SK-N-SH (cell line): ENCODE measurements at regions not wholly inside any gene's neighbourhood (a gene's known extent, or its start where the extent isn't known, plus 50 kb on each side); places are given as distances from the start of the nearest gene placed in this dataset.

Experiments used
- CTCF ChIA-PET: fragments of 300-600, 350-600 bp; formaldehyde crosslinking; extraction: SDS; loops from one replicate; lab custom pipeline; 2021; lab: Yijun Ruan, JAX
- POLR2A ChIA-PET: fragments of 350-600 bp; sonication (Branson Sonifier 250); formaldehyde crosslinking; extraction: SDS; loops from one replicate; lab custom pipeline; 2020; ENCODE audit warnings: antibody characterized with exemption, inconsistent platforms; lab: Yijun Ruan, JAX
- DNase-seq: peaks from one replicate; pipeline ENCODE4 v3.0.0; 2012
- H2AFZ ChIP-seq: fragments of 200-600 bp; sonication (generic); 2 replicates; pipeline ENCODE4 v1.8.1; 2016; ENCODE audit warnings: antibody characterized with exemption, mild to moderate bottlenecking, low read depth
- H3F3A ChIP-seq: fragments of 200-600 bp; sonication (generic); replicated peaks from 2 replicates; pipeline ENCODE3; 2016; ENCODE audit warnings: antibody characterized with exemption, mild to moderate bottlenecking; ENCODE audit not compliant: insufficient read depth
- H3K27ac ChIP-seq, 2 experiments: fragments of 200-500 bp in 1 of 2; fragments of 200-600 bp in 1 of 2; sonication (Bioruptor generic) in 1 of 2; sonication (generic), shearing (Covaris generic) in 1 of 2; 2 replicates each; pipeline versions ENCODE4 v1.5.1 to v1.6.1; 2014 to 2016; ENCODE audit warnings: low read depth in 2 of 2, inconsistent platforms in 1 of 2, low read length in 1 of 2, mild to moderate bottlenecking in 1 of 2, mixed read lengths in 1 of 2
- H3K27me3 ChIP-seq: fragments of 200-600 bp; sonication (generic), shearing (Covaris generic); 2 replicates; pipeline ENCODE4 v1.6.1; 2016; ENCODE audit warnings: mixed run types; ENCODE audit not compliant: insufficient read depth
- H3K36me3 ChIP-seq, 2 experiments: fragments of 200-500 bp in 1 of 2; fragments of 200-600 bp in 1 of 2; sonication (Bioruptor generic) in 1 of 2; sonication (generic) in 1 of 2; replicated peaks in 1 of 2; 2 replicates each; pipeline versions ENCODE3 to v1.5.1; 2014 to 2016; ENCODE audit warnings: low read length in 1 of 2, mild to moderate bottlenecking in 1 of 2; ENCODE audit not compliant: insufficient read depth in 2 of 2, control insufficient read depth in 1 of 2
- H3K4me1 ChIP-seq, 2 experiments: fragments of 200-500 bp in 1 of 2; fragments of 200-600 bp in 1 of 2; sonication (Bioruptor generic) in 1 of 2; sonication (generic), shearing (Covaris generic) in 1 of 2; 2 replicates each; pipeline versions ENCODE4 v1.5.1 to v1.6.1; 2014 to 2016; ENCODE audit warnings: low read depth in 1 of 2, low read length in 1 of 2, mixed run types in 1 of 2; ENCODE audit not compliant: insufficient read depth in 2 of 2, control insufficient read depth in 1 of 2
- H3K4me2 ChIP-seq: fragments of 200-600 bp; sonication (generic), shearing (Covaris generic); 2 replicates; pipeline ENCODE4 v1.6.1; 2017; ENCODE audit warnings: mixed run types
- H3K4me3 ChIP-seq, 2 experiments: fragments of 200-500 bp in 1 of 2; fragments of 200-600 bp in 1 of 2; sonication (Bioruptor generic) in 1 of 2; sonication (generic), shearing (Covaris generic) in 1 of 2; 2 replicates each; pipeline versions ENCODE4 v1.5.1 to v1.8.1; 2014 to 2016; ENCODE audit warnings: low read depth in 2 of 2, inconsistent platforms in 1 of 2, low read length in 1 of 2, mild to moderate bottlenecking in 1 of 2, mixed read lengths in 1 of 2, moderate library complexity in 1 of 2
- H3K79me2 ChIP-seq: fragments of 200-600 bp; sonication (generic); 2 replicates; pipeline ENCODE4 v1.8.1; 2017; ENCODE audit warnings: mild to moderate bottlenecking; ENCODE audit not compliant: insufficient read depth
- H3K9ac ChIP-seq: fragments of 200-600 bp; sonication (generic); 2 replicates; pipeline ENCODE4 v1.6.1; 2017; ENCODE audit warnings: mixed run types
- H3K9me2 ChIP-seq: fragments of 200-600 bp; sonication (generic); 2 replicates; pipeline ENCODE4 v1.6.1; 2017; ENCODE audit warnings: mixed run types
- H3K9me3 ChIP-seq: fragments of 200-600 bp; sonication (generic); 2 replicates; pipeline ENCODE4 v1.6.1; 2017; ENCODE audit warnings: mixed run types, mild to moderate bottlenecking, moderate library complexity
- H4K20me1 ChIP-seq: fragments of 200-600 bp; sonication (generic); 2 replicates; pipeline ENCODE4 v1.6.1; 2017; ENCODE audit warnings: mild to moderate bottlenecking, mixed run types; ENCODE audit not compliant: insufficient read depth
- CHD2 ChIP-seq: fragments of 150-350 bp; IDR thresholded peaks from 2 replicates; pipeline ENCODE4 v1.6.1; 2018; ENCODE audit warnings: low read length; ENCODE audit not compliant: partially characterized antibody
- EP300 ChIP-seq, 2 experiments: IDR thresholded peaks; 2 replicates each; pipeline versions ENCODE4 v1.4.0 to v1.6.1; 2012; ENCODE audit warnings: borderline replicate concordance in 1 of 2, low read depth in 1 of 2, low read length in 1 of 2
- EZH2phosphoT487 ChIP-seq: fragments of 200-600 bp; sonication (generic); IDR thresholded peaks from 2 replicates; pipeline ENCODE4 v1.6.1; 2017; ENCODE audit warnings: low read depth, mixed run types, mild to moderate bottlenecking, antibody characterized with exemption, moderate library complexity, borderline replicate concordance
- JUND ChIP-seq: IDR thresholded peaks from 2 replicates; pipeline ENCODE4 v1.4.0; 2012
- MEF2A ChIP-seq: IDR thresholded peaks from 2 replicates; pipeline ENCODE4 v1.4.0; 2012; ENCODE audit warnings: low read depth, borderline replicate concordance
- MXI1 ChIP-seq: IDR thresholded peaks from 2 replicates; pipeline ENCODE4 v1.6.1; 2012; ENCODE audit warnings: mild to moderate bottlenecking, low read depth, low read length, improper control_type of control experiment
- SMC3 ChIP-seq: IDR thresholded peaks from 2 replicates; pipeline ENCODE4 v1.6.1; 2012; ENCODE audit warnings: low read depth, low read length, improper control_type of control experiment
- TAF1 ChIP-seq: IDR thresholded peaks from 2 replicates; pipeline ENCODE4 v1.6.1; 2012; ENCODE audit warnings: low read depth, mild to moderate bottlenecking, low read length, moderate library complexity, borderline replicate concordance
- TCF12 ChIP-seq: IDR thresholded peaks from 2 replicates; pipeline ENCODE4 v1.4.0; 2012
- WGBS: methylation state at CpG from one replicate; pipeline ENCODE4 v1.1.6; 2017; ENCODE audit warnings: low lambda C conversion rate; 5-methylcytosine and 5-hydroxymethylcytosine counted together
- TF ChIP-seq, protein P1 (sequence below): IDR thresholded peaks from 2 replicates; pipeline ENCODE4 v1.6.1; 2012; ENCODE audit warnings: mild to moderate bottlenecking, low read depth, low read length, moderate library complexity
- TF ChIP-seq, protein P2 (sequence below): IDR thresholded peaks from 2 replicates; pipeline ENCODE4; 2012

DNA sequence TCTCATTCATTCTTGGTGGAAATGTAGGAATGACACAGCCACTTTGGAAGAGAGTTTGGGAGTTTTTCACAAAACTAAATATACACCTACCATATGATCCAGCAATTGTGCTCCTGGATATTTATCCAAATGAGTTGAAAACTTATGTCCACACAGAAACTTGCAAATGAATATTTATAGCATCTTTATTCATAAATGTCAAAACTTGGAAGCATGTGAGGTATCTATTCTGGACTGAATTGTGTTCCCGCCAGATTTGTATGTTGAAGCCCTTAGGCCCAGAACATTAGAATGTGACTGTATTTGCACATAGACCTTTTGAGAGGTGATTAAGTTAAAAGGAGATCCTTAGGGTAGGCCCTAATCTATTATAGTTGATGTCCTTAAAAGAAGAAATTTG lies 409.4 kb upstream of the SYT4 start (continued):
- TF ChIP-seq, protein P1, sequence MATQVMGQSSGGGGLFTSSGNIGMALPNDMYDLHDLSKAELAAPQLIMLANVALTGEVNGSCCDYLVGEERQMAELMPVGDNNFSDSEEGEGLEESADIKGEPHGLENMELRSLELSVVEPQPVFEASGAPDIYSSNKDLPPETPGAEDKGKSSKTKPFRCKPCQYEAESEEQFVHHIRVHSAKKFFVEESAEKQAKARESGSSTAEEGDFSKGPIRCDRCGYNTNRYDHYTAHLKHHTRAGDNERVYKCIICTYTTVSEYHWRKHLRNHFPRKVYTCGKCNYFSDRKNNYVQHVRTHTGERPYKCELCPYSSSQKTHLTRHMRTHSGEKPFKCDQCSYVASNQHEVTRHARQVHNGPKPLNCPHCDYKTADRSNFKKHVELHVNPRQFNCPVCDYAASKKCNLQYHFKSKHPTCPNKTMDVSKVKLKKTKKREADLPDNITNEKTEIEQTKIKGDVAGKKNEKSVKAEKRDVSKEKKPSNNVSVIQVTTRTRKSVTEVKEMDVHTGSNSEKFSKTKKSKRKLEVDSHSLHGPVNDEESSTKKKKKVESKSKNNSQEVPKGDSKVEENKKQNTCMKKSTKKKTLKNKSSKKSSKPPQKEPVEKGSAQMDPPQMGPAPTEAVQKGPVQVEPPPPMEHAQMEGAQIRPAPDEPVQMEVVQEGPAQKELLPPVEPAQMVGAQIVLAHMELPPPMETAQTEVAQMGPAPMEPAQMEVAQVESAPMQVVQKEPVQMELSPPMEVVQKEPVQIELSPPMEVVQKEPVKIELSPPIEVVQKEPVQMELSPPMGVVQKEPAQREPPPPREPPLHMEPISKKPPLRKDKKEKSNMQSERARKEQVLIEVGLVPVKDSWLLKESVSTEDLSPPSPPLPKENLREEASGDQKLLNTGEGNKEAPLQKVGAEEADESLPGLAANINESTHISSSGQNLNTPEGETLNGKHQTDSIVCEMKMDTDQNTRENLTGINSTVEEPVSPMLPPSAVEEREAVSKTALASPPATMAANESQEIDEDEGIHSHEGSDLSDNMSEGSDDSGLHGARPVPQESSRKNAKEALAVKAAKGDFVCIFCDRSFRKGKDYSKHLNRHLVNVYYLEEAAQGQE = no peak
- TF ChIP-seq, protein P2, sequence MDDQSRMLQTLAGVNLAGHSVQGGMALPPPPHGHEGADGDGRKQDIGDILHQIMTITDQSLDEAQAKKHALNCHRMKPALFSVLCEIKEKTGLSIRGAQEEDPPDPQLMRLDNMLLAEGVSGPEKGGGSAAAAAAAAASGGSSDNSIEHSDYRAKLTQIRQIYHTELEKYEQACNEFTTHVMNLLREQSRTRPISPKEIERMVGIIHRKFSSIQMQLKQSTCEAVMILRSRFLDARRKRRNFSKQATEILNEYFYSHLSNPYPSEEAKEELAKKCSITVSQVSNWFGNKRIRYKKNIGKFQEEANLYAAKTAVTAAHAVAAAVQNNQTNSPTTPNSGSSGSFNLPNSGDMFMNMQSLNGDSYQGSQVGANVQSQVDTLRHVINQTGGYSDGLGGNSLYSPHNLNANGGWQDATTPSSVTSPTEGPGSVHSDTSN = no peak
- TF ChIP-seq MXI1 = no peak

DNA sequence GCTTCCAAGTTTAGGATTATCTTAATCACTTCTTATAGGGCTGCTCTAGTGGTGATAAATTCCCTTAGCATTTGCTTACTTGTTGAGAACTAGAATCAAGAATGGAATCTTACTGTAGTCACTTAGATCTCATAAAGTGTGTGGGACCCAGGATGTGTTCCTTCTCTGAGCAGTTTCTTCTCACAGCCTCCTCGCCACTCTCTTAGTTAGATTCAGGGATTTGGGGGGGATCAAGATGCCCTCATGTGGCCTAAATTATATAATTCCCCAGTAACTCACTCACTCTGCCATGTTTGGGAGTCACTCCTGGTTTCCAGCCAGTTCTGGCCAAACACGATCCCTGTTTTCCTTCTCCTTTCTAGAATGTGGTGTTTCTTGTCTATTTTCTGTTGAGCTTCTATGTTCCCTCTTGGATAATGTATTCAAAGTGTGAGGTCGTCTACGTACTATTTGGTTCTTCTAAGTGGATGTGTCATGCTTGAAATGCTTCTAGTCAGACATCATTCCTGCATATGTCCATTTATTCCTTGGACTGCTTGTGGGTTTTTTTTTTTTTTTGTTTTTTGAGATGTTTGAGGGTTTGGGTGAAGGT lies 414.9 kb upstream of the SYT4 start:
- no peaks in the 10 kb centered on the region for H3K36me3 ChIP-seq
- H3K9me2 ChIP-seq = no peaks in the 10 kb centered on the region
- H3K27ac ChIP-seq = peak overlapping the region in 1 of 2 experiments; percentile 7; a peak in 1 of 4 replicates
- no peaks in the 10 kb centered on the region for H3F3A ChIP-seq
- H3K9ac ChIP-seq = no peak overlapping the region
- no peak overlapping the region for H3K4me2 ChIP-seq
- ChIA-PET CTCF (no interaction called here), POLR2A (no interaction called here)
- WGBS = 78% methylated on average over 4 of the region's 4 CpGs
- no peaks in the 10 kb centered on the region for H3K4me1 ChIP-seq
- H3K79me2 ChIP-seq = no peaks in the 10 kb centered on the region
- no peaks in the 10 kb centered on the region for H3K27me3 ChIP-seq
- H3K9me3 ChIP-seq = no peaks in the 10 kb centered on the region
- H2AFZ ChIP-seq = no peak overlapping the region; the same call in 1 of the 2 replicates
- no peak for TF ChIP-seq MEF2A
- no peak for TF ChIP-seq TCF12
- TF ChIP-seq, protein P2 = no peak
- no peak for TF ChIP-seq EP300 (IDR thresholded peaks at IDR 0.05; ENCODE audit: borderline replicate concordance in 1 of 2, low read depth in 1 of 2, low read length in 1 of 2)
- TF ChIP-seq JUND = no peak
- TF ChIP-seq CHD2 = no peak
- no peak overlapping the region for H3K4me3 ChIP-seq
- DNase-seq = no peak
- H4K20me1 ChIP-seq = no peaks in the 10 kb centered on the region

DNA sequence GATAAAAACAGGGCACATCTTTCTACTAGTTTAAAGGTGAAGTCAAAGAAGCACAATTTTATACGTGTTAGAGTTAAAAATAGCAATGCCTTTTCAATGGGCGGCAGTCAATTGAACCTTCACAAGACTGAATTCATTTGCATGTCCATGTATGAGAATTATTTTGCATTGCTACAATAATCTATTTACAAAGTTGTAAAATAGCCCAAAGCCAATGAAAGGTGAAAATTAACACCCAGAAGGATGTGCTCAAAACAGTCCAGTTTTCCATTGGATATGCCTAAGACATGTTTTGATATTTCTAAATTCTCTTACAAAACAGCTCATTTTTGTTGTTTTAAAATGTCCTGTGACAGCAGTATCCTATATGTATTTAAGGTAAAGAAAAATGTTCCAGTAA lies 425.1 kb upstream of the SYT4 start:
- Histone ChIP-seq H3F3A (no peaks in the 10 kb centered on the region), H3K4me3 (no peak overlapping the region), H2AFZ (no peak overlapping the region), H3K27me3 (no peaks in the 10 kb centered on the region), H3K27ac (no peak overlapping the region), H3K36me3 (no peaks in the 10 kb centered on the region), H3K79me2 (no peaks in the 10 kb centered on the region), H3K4me1 (no peaks in the 10 kb centered on the region), H3K9ac (no peak overlapping the region), H3K4me2 (no peak overlapping the region), H3K9me3 (no peaks in the 10 kb centered on the region), H3K9me2 (no peaks in the 10 kb centered on the region), H4K20me1 (no peaks in the 10 kb centered on the region)
- ChIA-PET POLR2A (no interaction called here), CTCF (interaction anchor here (0.6 to 1.0 kb wide), 2 partner anchors 9 to 941 kb away, joined by 3 to 4 read pairs; no protein-coding TSS in a partner anchor)
- TF ChIP-seq EZH2phosphoT487 = no peak
- TF ChIP-seq SMC3 = no peak
- TF ChIP-seq TAF1 = no peak
- no peak for DNase-seq
- 88% methylated on average over 2 of the region's 2 CpGs for WGBS
